Naive thymus-derived CD4-positive, alpha-beta T cell (primary cell): ENCODE measurements at regions not wholly inside any gene's neighbourhood (a gene's known extent, or its start where the extent isn't known, plus 50 kb on each side); places are given as distances from the start of the nearest gene placed in this dataset.

ENCODE experiments used
- ATAC-seq: fragments of 150-1000 bp; cut with Tn5 transposase; 2 replicates; pipeline ENCODE4 v1.10.0; 2021; ENCODE audit warnings: mild to moderate bottlenecking, moderate library complexity
- CTCF ChIA-PET: fragments of 350-600 bp; sonication (Branson Sonifier 250); formaldehyde crosslinking; loops from one replicate; lab custom pipeline; 2021; ENCODE audit warnings: antibody characterized with exemption; lab: Charles Lee
- POLR2A ChIA-PET: fragments of 350-600 bp; sonication (Branson Sonifier 250); formaldehyde crosslinking; loops from one replicate; lab custom pipeline; 2021; ENCODE audit warnings: antibody characterized with exemption, inconsistent platforms; lab: Charles Lee
- DNase-seq, 9 donors: peaks; one replicate each; pipeline versions ENCODE4 v3.0.0 to v3.0.0-alpha.2; 2020 to 2022; ENCODE audit warnings: mixed read lengths in 1 of 9
- H3K27ac ChIP-seq: one replicate; pipeline ENCODE4 v1.7.0; 2013; ENCODE audit warnings: mild to moderate bottlenecking, low read depth, low read length, moderate library complexity
- H3K27me3 ChIP-seq, 2 donors: one replicate each; pipeline ENCODE4 v1.7.0; 2013; ENCODE audit warnings: low read length in 2 of 2, mild to moderate bottlenecking in 2 of 2, moderate library complexity in 2 of 2; ENCODE audit not compliant: control insufficient read depth in 2 of 2, insufficient read depth in 2 of 2
- H3K36me3 ChIP-seq, 3 experiments: 1 replicate in 2 of 3; 2 replicates in 1 of 3; pipeline ENCODE4 v1.7.0; 2013; ENCODE audit warnings: low read length in 3 of 3, mild to moderate bottlenecking in 3 of 3, moderate library complexity in 1 of 3; ENCODE audit not compliant: insufficient read depth in 3 of 3, control insufficient read depth in 2 of 3
- H3K4me1 ChIP-seq, 2 donors: one replicate each; pipeline ENCODE4 v1.7.0; 2013; ENCODE audit warnings: low read length in 2 of 2, mild to moderate bottlenecking in 2 of 2, moderate library complexity in 1 of 2; ENCODE audit not compliant: control insufficient read depth in 2 of 2, insufficient read depth in 2 of 2
- H3K4me3 ChIP-seq: 2 replicates; pipeline ENCODE4 v1.7.0; 2013; ENCODE audit warnings: mild to moderate bottlenecking, low read length
- H3K9me3 ChIP-seq, 3 experiments: 1 replicate in 2 of 3; 2 replicates in 1 of 3; pipeline ENCODE4 v1.7.0; 2013; ENCODE audit warnings: low read length in 3 of 3; ENCODE audit not compliant: control insufficient read depth in 2 of 3
- H3K27ac Mint-ChIP-seq, 9 donors: one replicate each; pipeline ENCODE4 v1.8.0; 2020 to 2022; ENCODE audit warnings: mixed read lengths in 9 of 9, mild to moderate bottlenecking in 8 of 9, moderate library complexity in 5 of 9, inconsistent platforms in 2 of 9
- H3K27me3 Mint-ChIP-seq, 5 donors: one replicate each; pipeline ENCODE4 v1.8.0; 2021 to 2022; ENCODE audit warnings: mixed read lengths in 5 of 5, mild to moderate bottlenecking in 1 of 5
- H3K36me3 Mint-ChIP-seq, 5 donors: one replicate each; pipeline ENCODE4 v1.8.0; 2020 to 2022; ENCODE audit warnings: mixed read lengths in 5 of 5, mild to moderate bottlenecking in 3 of 5, inconsistent platforms in 1 of 5
- H3K4me1 Mint-ChIP-seq, 7 donors: one replicate each; pipeline ENCODE4 v1.8.0; 2020 to 2022; ENCODE audit warnings: mixed read lengths in 7 of 7, mild to moderate bottlenecking in 3 of 7, inconsistent platforms in 1 of 7
- H3K4me3 Mint-ChIP-seq, 10 donors: one replicate each; pipeline ENCODE4 v1.8.0; 2020 to 2022; ENCODE audit warnings: mild to moderate bottlenecking in 10 of 10, mixed read lengths in 10 of 10, moderate library complexity in 6 of 10, inconsistent platforms in 2 of 10
- H3K9me3 Mint-ChIP-seq, 11 donors: one replicate each; pipeline ENCODE4 v1.8.0; 2020 to 2022; ENCODE audit warnings: mixed read lengths in 11 of 11, mild to moderate bottlenecking in 4 of 11, inconsistent platforms in 1 of 11, moderate library complexity in 1 of 11
- intact Hi-C, 2 donors: fragments of 100-400 bp; cut with micrococcal nuclease; formaldehyde crosslinking; loops; one replicate each; pipeline ENCODE4 v1.15.1; 2023

GRCh38 chr1:66443793-66444192 is 90.2 kb upstream of the SGIP1 start:
- CTCF ChIA-PET: interaction anchor here (1.2 to 6.4 kb wide), 9 partner anchors 8 to 487 kb away, joined by 3 to 274 read pairs (median 51); no protein-coding TSS in a partner anchor

DNA sequence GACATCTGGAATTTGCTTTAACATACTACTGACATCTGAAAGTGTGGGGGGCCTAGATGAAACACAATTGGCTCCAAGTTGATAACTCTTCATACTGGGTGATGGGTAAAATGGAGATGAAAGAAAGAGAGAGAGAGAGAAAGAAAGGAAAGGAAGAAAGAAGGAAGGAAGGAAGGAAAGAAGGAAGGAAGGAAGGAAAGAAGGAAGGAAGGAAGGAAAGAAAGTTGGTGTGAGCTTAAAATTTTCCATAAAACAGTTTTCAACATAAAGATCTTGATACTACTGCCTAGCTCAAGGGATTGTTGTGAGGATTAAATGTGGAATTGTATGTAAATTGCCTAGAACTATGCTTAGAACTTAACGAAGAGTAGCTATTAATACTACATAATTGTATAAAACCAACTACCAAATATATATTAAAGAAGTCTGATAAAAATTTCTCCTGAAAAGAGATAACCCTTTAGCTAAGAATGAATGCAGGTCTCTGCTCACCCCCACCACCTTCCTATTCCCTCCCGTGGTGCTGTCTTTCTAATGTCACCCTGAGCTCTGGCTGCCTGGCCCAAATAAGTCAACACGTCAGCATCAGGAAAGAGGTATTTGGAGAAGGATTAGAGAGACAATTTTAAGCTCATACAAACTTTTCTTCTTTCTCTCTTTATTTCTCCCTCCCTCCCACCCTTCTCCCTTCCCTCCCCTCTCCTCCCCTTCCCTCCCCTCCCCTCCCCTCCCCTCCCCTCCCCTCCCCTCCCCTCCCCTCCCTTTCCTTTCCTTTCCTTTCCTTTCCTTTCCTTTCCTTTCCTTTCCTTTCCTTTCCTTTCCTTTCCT is 89.3 kb upstream of the SGIP1 start:
- H3K4me1 ChIP-seq: peaks cover 12 to 18% of the 10 kb centered on the region in 2 donors
- H3K4me1 Mint-ChIP-seq: peaks cover 22 to 39% (median 25%) of the 10 kb centered on the region in 7 donors
- no peak for DNase-seq
- peaks cover 0 to 17% (median 0%) of the 10 kb centered on the region in 5 donors for H3K27me3 Mint-ChIP-seq
- intact Hi-C loops: loop anchor here (1.0 to 10.0 kb wide), 18 partner anchors 8 to 1380 kb away; no protein-coding TSS in a partner anchor
- CTCF ChIA-PET: interaction anchor here (0.9 to 6.4 kb wide), 24 partner anchors 9 to 488 kb away, joined by 3 to 274 read pairs (median 8); no protein-coding TSS in a partner anchor
- peaks cover 0 to 2% (median 0%) of the 10 kb centered on the region in 5 donors for H3K36me3 Mint-ChIP-seq
- H3K36me3 ChIP-seq: no peaks in the 10 kb centered on the region
- H3K27me3 ChIP-seq: no peaks in the 10 kb centered on the region
- H3K9me3 ChIP-seq: no peaks in the 10 kb centered on the region
- POLR2A ChIA-PET: interaction anchor here (1.0 to 2.8 kb wide), 8 partner anchors 8 to 196 kb away, joined by 3 to 12 read pairs (median 4); no protein-coding TSS in a partner anchor
- ATAC-seq: no peak
- no peak overlapping the region for H3K27ac ChIP-seq
- H3K4me3 ChIP-seq: no peak overlapping the region
- no peaks in the 10 kb centered on the region for H3K9me3 Mint-ChIP-seq
- H3K27ac Mint-ChIP-seq: peak overlapping the region; percentile 87 to 98 (median 94)
- H3K4me3 Mint-ChIP-seq: peak overlapping the region in 7 of 10 donors; percentile 13 to 85 (median 74)

More at GRCh38 chr1:66443793-66444192, 90.2 kb upstream of the SGIP1 start:
- ATAC-seq: no peak
- Mint-ChIP-seq H3K9me3 (no peaks in the 10 kb centered on the region), H3K4me1 (peaks cover 22 to 47% (median 26%) of the 10 kb centered on the region in 7 donors), H3K4me3 (no peak overlapping the region), H3K36me3 (peaks cover 0 to 2% (median 0%) of the 10 kb centered on the region in 5 donors), H3K27me3 (peaks cover 0 to 10% (median 0%) of the 10 kb centered on the region in 5 donors), H3K27ac (peak overlapping the region in 2 of 9 donors; percentile 59 to 87)
- H3K36me3 ChIP-seq: no peaks in the 10 kb centered on the region
- POLR2A ChIA-PET: no interaction called here
- H3K4me3 ChIP-seq: no peak overlapping the region
- H3K27me3 ChIP-seq: no peaks in the 10 kb centered on the region
- intact Hi-C loops: loop anchor here (2.0 to 10.0 kb wide), 6 partner anchors 69 to 1379 kb away; no protein-coding TSS in a partner anchor
- H3K27ac ChIP-seq: no peak overlapping the region
- no peaks in the 10 kb centered on the region for H3K9me3 ChIP-seq
- DNase-seq: no peak
- H3K4me1 ChIP-seq: peaks cover 12 to 18% of the 10 kb centered on the region in 2 donors

DNA sequence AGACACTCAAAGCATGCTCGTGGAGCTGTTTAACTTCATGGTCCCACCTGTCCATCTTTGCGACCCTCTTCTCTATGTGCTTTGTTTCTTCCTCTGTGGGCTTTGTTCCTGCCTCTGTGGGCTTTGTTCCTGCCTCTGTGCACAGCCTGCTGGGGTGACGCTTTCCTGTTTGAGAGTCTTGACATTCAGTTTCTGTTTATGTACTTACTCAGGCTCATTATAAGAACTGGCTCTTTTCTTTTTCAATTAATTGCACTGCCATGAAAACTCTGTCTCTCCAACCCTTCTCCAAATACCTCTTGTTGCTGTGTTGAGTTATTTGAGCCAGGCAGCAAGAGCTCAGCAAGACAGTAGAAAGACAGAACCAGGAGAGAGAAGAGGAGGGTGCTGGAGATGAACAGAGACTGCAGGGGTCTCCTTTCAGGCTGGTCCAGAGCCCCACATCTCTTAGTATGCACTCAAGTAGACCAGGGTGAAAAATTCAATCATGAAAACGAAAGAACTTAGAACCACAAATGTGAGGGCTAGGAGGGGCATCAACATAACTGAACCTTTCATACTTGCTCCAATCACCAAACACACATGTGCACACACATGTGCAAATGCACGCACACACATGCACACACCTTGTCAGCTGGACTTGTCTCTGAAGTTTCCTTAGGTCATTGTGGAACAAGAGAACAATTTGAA is 88.3 kb upstream of the SGIP1 start:
- DNase-seq (peak; percentile 10 to 71 (median 58)), ATAC-seq (peak; percentile 82)
- Histone ChIP-seq H3K4me1 (peaks cover 12 to 18% of the 10 kb centered on the region in 2 donors), H3K27me3 (no peaks in the 10 kb centered on the region), H3K27ac (peak overlapping the region; percentile 72), H3K36me3 (no peaks in the 10 kb centered on the region), H3K9me3 (no peaks in the 10 kb centered on the region), H3K4me3 (peak overlapping the region; percentile 25)
- no peaks in the 10 kb centered on the region for H3K9me3 Mint-ChIP-seq
- peak overlapping the region; percentile 87 to 98 (median 94) for H3K27ac Mint-ChIP-seq
- H3K36me3 Mint-ChIP-seq: peaks cover 0 to 2% (median 0%) of the 10 kb centered on the region in 5 donors
- ChIA-PET CTCF (interaction anchor here (0.6 to 6.4 kb wide), 38 partner anchors 9 to 782 kb away, joined by 3 to 274 read pairs (median 6); no protein-coding TSS in a partner anchor), POLR2A (interaction anchor here (0.6 to 2.8 kb wide), 14 partner anchors 9 to 481 kb away, joined by 3 to 12 read pairs (median 4); no protein-coding TSS in a partner anchor)
- peaks cover 18 to 32% (median 25%) of the 10 kb centered on the region in 7 donors for H3K4me1 Mint-ChIP-seq
- peaks cover 0 to 20% (median 0%) of the 10 kb centered on the region in 5 donors for H3K27me3 Mint-ChIP-seq
- intact Hi-C loops: loop anchor here (1.0 to 10.0 kb wide), 24 partner anchors 9 to 1381 kb away; no protein-coding TSS in a partner anchor
- peak overlapping the region; percentile 59 to 85 (median 73) for H3K4me3 Mint-ChIP-seq

DNA sequence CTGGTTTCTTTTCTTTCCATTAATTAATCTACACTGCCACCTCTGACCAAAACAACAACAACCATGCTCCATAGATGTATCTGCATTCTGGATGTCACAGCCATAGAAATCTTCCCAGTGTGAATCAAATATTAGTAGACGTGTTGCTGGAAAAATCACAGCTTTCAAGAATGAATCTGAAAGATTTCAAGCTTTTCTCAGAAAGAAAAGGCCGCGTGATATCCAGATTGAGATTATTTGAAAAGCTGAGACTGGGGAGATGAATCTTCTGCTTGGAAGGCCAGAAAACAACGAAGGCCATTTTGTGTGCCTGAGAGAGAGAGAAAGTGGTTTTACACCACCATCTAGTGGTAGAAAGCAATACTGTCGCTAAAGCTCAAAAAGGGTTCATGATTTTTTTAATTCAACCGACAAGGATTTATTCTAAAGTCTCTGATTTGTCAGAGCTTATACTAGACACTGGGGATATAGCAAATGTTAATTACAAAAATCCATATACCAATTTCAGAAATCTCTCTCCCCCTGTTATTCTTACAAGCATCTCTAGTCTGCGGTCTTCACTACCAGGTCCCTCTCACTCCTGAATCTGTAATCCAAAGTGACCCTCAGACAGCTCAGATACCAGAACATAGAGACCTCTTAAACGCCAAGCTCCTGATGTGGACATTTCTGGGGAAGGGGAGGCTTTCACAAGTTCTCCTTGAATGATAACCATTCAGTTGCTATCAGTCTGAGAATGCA is 87.5 kb upstream of the SGIP1 start:
- CTCF ChIA-PET: interaction anchor here (0.5 to 6.4 kb wide), 40 partner anchors 10 to 494 kb away, joined by 3 to 274 read pairs (median 5); no protein-coding TSS in a partner anchor
- DNase-seq: peak in 7 of 9 donors; percentile 45 to 82 (median 74)

DNA sequence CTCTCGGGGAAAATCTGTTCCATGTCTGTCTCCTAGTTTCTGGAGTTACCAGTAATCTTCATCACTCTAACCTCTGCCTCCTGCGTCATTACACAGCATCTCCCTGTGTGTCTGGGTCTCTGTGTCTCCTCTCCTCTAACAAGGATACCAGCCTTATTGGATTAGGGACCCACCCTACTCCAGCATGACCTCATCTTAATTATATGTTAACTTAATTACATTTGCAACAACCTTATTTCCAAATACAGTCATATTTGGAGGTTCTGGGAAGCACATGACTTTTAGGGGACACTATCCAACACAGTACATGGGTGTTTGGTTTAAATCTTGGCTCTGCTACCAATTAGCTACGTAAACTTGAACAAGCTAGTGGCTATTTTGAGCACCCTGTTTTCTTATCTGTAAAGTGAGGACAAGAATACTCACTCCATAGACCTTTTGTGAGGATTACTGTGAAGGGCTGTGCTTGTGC is 83.9 kb upstream of the SGIP1 start:
- no peak overlapping the region for H3K4me3 ChIP-seq
- DNase-seq: no peak
- no peaks in the 10 kb centered on the region for H3K9me3 ChIP-seq
- no peaks in the 10 kb centered on the region for H3K9me3 Mint-ChIP-seq
- no peaks in the 10 kb centered on the region for H3K27me3 ChIP-seq
- intact Hi-C loops: no loop called here
- H3K36me3 Mint-ChIP-seq: no peaks in the 10 kb centered on the region
- no peak overlapping the region for H3K4me3 Mint-ChIP-seq
- H3K4me1 ChIP-seq: peaks cover 12 to 14% of the 10 kb centered on the region in 2 donors
- CTCF ChIA-PET: interaction anchor here (0.6 to 2.8 kb wide), 14 partner anchors 13 to 492 kb away, joined by 3 to 20 read pairs (median 4); no protein-coding TSS in a partner anchor
- ATAC-seq: no peak
- H3K27ac ChIP-seq: no peak overlapping the region
- H3K27me3 Mint-ChIP-seq: peaks cover 0 to 30% (median 0%) of the 10 kb centered on the region in 5 donors
- POLR2A ChIA-PET: no interaction called here
- H3K36me3 ChIP-seq: no peaks in the 10 kb centered on the region
- no peak overlapping the region for H3K27ac Mint-ChIP-seq
- peaks cover 8 to 16% (median 15%) of the 10 kb centered on the region in 7 donors for H3K4me1 Mint-ChIP-seq

More for the DNA sequence above, 87.5 kb upstream of the SGIP1 start:
- H3K27ac Mint-ChIP-seq: peak overlapping the region; percentile 87 to 98 (median 94)
- peaks cover 0 to 20% (median 0%) of the 10 kb centered on the region in 5 donors for H3K27me3 Mint-ChIP-seq
- Histone ChIP-seq H3K4me3 (no peak overlapping the region), H3K27me3 (no peaks in the 10 kb centered on the region), H3K4me1 (peaks cover 12 to 18% of the 10 kb centered on the region in 2 donors), H3K36me3 (no peaks in the 10 kb centered on the region), H3K9me3 (no peaks in the 10 kb centered on the region), H3K27ac (peak overlapping the region; percentile 72)
- POLR2A ChIA-PET: interaction anchor here (0.6 to 2.8 kb wide), 12 partner anchors 10 to 482 kb away, joined by 3 to 12 read pairs (median 4); no protein-coding TSS in a partner anchor
- ATAC-seq: peak; percentile 85
- peaks cover 18 to 32% (median 25%) of the 10 kb centered on the region in 7 donors for H3K4me1 Mint-ChIP-seq
- peaks cover 0 to 2% (median 0%) of the 10 kb centered on the region in 5 donors for H3K36me3 Mint-ChIP-seq
- H3K4me3 Mint-ChIP-seq: peak overlapping the region in 9 of 10 donors; percentile 59 to 85 (median 74)
- no peaks in the 10 kb centered on the region for H3K9me3 Mint-ChIP-seq
- intact Hi-C loops: loop anchor here (1.0 to 10.0 kb wide), 17 partner anchors 94 to 1382 kb away; no protein-coding TSS in a partner anchor
